ENCODE measurements at regions not wholly inside any gene's neighbourhood (a gene's known extent, or its start where the extent isn't known, plus 50 kb on each side); places are given as distances from the start of the nearest gene placed in this dataset.

DNA sequence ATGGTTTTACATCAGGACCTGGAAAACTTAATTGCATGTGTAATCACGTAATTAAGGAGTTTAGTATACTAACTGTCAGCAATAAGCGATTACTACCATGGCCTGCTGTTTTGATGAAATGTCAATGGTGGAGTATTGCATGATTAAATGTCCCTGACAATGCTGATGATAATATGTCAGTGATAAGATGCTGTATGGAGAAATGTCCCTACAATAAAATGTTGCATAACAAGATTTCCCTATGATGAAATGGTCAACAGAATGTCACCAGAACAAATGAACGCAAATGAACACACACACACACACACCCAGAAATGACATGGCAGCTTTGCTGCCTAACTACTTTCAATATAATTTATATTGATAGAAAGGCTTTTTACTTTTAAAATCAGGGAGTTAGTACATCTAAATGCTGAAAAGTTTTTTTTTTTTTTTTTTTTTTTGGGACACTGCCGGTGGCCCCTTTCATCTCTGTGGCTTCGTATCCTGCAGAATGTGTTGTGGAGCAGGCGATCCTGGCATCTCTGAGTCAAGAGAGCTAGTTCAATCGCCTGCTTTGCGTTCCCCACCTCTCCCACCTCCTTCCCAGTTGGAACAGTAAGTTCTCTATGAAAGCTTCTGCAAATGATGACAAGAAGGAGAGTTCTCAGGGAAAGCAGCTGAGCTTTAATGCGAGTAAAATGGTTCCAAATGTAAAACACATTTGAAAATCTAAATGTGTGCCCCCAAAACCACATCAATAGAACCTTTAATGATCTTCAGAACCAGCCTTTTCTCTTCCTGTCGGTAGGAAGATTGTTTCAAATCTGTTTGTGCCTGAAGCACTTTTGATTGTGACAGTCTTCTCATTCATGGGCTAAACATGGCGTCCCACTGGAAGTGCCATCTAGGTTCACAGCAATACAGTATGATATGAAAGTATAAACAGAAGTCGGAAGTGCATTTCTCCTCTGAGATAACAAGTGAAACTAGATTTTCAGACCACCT lies 170.1 kb upstream of the GBE1 start:
- H3K36me3 ChIP-seq (ENCODE audit: control insufficient read depth, insufficient read depth, low read length), result no peaks in the 10 kb centered on the region
- H3K27me3 ChIP-seq (ENCODE audit: control insufficient read depth, insufficient read depth, low read length), result no peaks in the 10 kb centered on the region
- H3K79me2 ChIP-seq, result no peaks in the 10 kb centered on the region
- H3K4me2 ChIP-seq (ENCODE audit: low read length), result no peak overlapping the region
- H3K9ac ChIP-seq, result no peak overlapping the region
- TF ChIP-seq CTCF (IDR thresholded peaks at IDR 0.05), result no peak
- no peaks in the 10 kb centered on the region for H3K4me1 ChIP-seq
- no peak overlapping the region for H2AFZ ChIP-seq
- H3K27ac ChIP-seq, result no peak overlapping the region
- H3K9me3 ChIP-seq (ENCODE audit: control insufficient read depth, low read length), result no peaks in the 10 kb centered on the region
- no peak overlapping the region for H3K4me3 ChIP-seq (ENCODE audit: low read depth, low read length)

GRCh38 chr3:81929697-81930096 lies 168.3 kb upstream of the GBE1 start:
- H3K79me2 ChIP-seq, result no peaks in the 10 kb centered on the region
- no peak overlapping the region for H3K27ac ChIP-seq
- no peak overlapping the region for H3K4me3 ChIP-seq (ENCODE audit: low read depth, low read length)
- no peak for TF ChIP-seq CTCF (IDR thresholded peaks at IDR 0.05)
- H2AFZ ChIP-seq, result no peak overlapping the region
- no peaks in the 10 kb centered on the region for H3K27me3 ChIP-seq (ENCODE audit: control insufficient read depth, insufficient read depth, low read length)
- H3K36me3 ChIP-seq (ENCODE audit: control insufficient read depth, insufficient read depth, low read length), result no peaks in the 10 kb centered on the region
- no peaks in the 10 kb centered on the region for H3K4me1 ChIP-seq
- no peak overlapping the region for H3K9ac ChIP-seq
- no peaks in the 10 kb centered on the region for H3K9me3 ChIP-seq (ENCODE audit: control insufficient read depth, low read length)
- H3K4me2 ChIP-seq (ENCODE audit: low read length), result no peak overlapping the region

DNA sequence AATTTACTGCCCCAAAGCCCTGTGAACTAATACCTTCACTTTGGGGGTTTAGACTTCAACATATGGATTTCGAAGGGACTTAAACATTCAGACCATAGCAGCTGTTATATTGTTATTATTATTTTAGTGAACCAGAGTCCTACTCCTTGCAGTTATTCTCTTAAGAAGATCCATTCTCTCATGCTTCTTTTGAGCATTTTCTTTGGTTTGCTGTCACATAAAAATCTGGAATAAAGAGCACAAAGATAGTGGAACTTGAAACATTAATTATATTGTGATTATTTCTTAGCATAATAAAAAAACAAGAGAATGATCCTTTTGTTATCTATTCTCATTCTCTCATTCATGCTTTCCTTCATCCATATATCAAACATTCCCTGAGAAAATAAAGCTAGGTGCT lies 166.4 kb upstream of the GBE1 start:
- Histone ChIP-seq H3K9ac (no peak overlapping the region), H3K4me1 (no peaks in the 10 kb centered on the region), H3K36me3 (ENCODE audit: control insufficient read depth, insufficient read depth, low read length) (no peaks in the 10 kb centered on the region), H3K27me3 (ENCODE audit: control insufficient read depth, insufficient read depth, low read length) (no peaks in the 10 kb centered on the region), H3K4me3 (ENCODE audit: low read depth, low read length) (no peak overlapping the region), H3K79me2 (no peaks in the 10 kb centered on the region), H3K9me3 (ENCODE audit: control insufficient read depth, low read length) (no peaks in the 10 kb centered on the region), H3K27ac (no peak overlapping the region), H2AFZ (no peak overlapping the region), H3K4me2 (ENCODE audit: low read length) (no peak overlapping the region)
- TF ChIP-seq CTCF (IDR thresholded peaks at IDR 0.05), result no peak

GRCh38 chr3:81925385-81925784 lies 163.9 kb upstream of the GBE1 start:
- no peak overlapping the region for H3K4me2 ChIP-seq (ENCODE audit: low read length)
- H3K9me3 ChIP-seq (ENCODE audit: control insufficient read depth, low read length), result no peaks in the 10 kb centered on the region
- no peak overlapping the region for H2AFZ ChIP-seq
- H3K4me1 ChIP-seq, result no peaks in the 10 kb centered on the region
- H3K9ac ChIP-seq, result no peak overlapping the region
- H3K4me3 ChIP-seq (ENCODE audit: low read depth, low read length), result no peak overlapping the region
- no peak overlapping the region for H3K27ac ChIP-seq
- no peak for TF ChIP-seq CTCF (IDR thresholded peaks at IDR 0.05)
- no peaks in the 10 kb centered on the region for H3K36me3 ChIP-seq (ENCODE audit: control insufficient read depth, insufficient read depth, low read length)
- no peaks in the 10 kb centered on the region for H3K79me2 ChIP-seq
- H3K27me3 ChIP-seq (ENCODE audit: control insufficient read depth, insufficient read depth, low read length), result no peaks in the 10 kb centered on the region

DNA sequence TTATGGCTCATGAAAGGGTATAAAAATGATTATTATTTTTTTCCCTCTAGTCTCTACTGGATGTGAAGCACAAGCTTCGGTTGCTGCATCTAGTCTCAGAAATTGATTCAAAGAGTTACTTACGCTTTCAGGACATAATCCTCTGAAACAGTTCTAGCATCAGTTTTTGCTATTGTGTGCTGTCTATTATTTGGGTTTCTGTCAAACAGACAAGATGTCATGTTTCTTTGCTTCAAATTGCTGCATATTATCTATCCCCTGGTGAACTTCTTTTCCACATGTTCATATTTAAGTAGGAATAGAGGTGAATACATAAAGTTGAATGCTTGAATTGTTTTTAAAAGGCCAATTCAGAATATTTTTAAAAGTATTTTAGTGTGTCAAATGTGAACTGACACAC lies 161.6 kb upstream of the GBE1 start:
- H3K27ac ChIP-seq, result no peak overlapping the region
- H3K79me2 ChIP-seq, result no peaks in the 10 kb centered on the region
- H3K4me3 ChIP-seq (ENCODE audit: low read depth, low read length), result no peak overlapping the region
- H3K9me3 ChIP-seq (ENCODE audit: control insufficient read depth, low read length), result no peaks in the 10 kb centered on the region
- H3K9ac ChIP-seq, result no peak overlapping the region
- H2AFZ ChIP-seq, result no peak overlapping the region
- no peak for TF ChIP-seq CTCF (IDR thresholded peaks at IDR 0.05)
- no peaks in the 10 kb centered on the region for H3K36me3 ChIP-seq (ENCODE audit: control insufficient read depth, insufficient read depth, low read length)
- H3K4me2 ChIP-seq (ENCODE audit: low read length), result no peak overlapping the region
- H3K4me1 ChIP-seq, result no peaks in the 10 kb centered on the region
- H3K27me3 ChIP-seq (ENCODE audit: control insufficient read depth, insufficient read depth, low read length), result no peaks in the 10 kb centered on the region
